ENCODE measurements at regions not wholly inside any gene's neighbourhood (a gene's known extent, or its start where the extent isn't known, plus 50 kb on each side); places are given as distances from the start of the nearest gene placed in this dataset.
"Not testable (repeated sequence)": the region's sequence is repeated elsewhere in the genome, so short reads cannot be mapped to it uniquely, and the experiment has no call there.

DNA sequence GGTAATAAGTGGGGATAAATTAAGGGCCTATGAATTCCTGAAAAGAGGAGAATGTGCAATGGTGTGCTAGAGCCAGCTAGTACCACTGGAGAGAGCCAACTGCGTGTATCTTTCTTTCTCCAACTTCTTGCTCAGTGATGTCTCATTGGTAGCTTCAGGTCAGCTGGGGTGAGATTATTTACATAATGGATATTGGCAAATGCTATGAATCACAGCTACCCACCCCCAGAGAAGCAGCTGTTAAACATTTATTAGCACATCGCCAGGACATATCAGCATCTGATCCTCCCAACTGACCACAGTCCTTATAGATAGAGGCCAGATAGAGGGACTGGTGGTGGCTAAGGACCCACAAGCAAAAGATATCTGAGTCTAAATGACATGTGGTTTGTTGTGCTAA is 421.3 kb downstream of the ACTL7B start:
- peaks cover 0 to 25% of the 10 kb centered on the region in 2 donors for H3K9me3 ChIP-seq
- no peaks in the 10 kb centered on the region for H3K27me3 ChIP-seq
- no peaks in the 10 kb centered on the region for H3K4me1 ChIP-seq
- DNase-seq (ENCODE audit: low spot score), result no peak
- TF ChIP-seq, protein P1, sequence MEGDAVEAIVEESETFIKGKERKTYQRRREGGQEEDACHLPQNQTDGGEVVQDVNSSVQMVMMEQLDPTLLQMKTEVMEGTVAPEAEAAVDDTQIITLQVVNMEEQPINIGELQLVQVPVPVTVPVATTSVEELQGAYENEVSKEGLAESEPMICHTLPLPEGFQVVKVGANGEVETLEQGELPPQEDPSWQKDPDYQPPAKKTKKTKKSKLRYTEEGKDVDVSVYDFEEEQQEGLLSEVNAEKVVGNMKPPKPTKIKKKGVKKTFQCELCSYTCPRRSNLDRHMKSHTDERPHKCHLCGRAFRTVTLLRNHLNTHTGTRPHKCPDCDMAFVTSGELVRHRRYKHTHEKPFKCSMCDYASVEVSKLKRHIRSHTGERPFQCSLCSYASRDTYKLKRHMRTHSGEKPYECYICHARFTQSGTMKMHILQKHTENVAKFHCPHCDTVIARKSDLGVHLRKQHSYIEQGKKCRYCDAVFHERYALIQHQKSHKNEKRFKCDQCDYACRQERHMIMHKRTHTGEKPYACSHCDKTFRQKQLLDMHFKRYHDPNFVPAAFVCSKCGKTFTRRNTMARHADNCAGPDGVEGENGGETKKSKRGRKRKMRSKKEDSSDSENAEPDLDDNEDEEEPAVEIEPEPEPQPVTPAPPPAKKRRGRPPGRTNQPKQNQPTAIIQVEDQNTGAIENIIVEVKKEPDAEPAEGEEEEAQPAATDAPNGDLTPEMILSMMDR (IDR thresholded peaks at IDR 0.05), result no peak
- no peaks in the 10 kb centered on the region for H3K36me3 ChIP-seq
- H3K4me3 ChIP-seq, result no peak overlapping the region
- H3K27ac ChIP-seq, result no peak overlapping the region

DNA sequence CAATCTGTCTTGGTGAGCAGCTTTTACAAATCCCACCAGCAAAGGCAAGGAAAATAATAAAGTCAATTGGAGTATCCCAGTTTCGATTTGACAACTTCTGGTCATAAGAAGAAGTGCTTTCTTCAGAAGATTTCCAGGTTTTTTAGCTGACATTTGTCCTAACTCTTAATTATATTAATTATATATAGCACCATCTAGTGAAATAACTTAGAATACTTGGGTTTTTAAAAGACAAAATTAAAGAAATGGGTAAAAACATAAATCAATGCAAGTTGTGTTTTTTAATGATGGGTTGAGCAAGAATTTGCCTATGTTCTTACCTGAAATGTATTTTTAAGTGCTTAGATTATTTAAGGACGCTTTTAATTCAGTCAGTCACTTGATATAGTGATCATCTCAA is 421.8 kb downstream of the ACTL7B start:
- no peak for DNase-seq (ENCODE audit: low spot score)
- Histone ChIP-seq H3K4me1 (no peaks in the 10 kb centered on the region), H3K4me3 (no peak overlapping the region), H3K27me3 (no peaks in the 10 kb centered on the region), H3K9me3 (peaks cover 0 to 25% of the 10 kb centered on the region in 2 donors), H3K27ac (no peak overlapping the region), H3K36me3 (no peaks in the 10 kb centered on the region)
- TF ChIP-seq, protein P1 (IDR thresholded peaks at IDR 0.05), result no peak

DNA sequence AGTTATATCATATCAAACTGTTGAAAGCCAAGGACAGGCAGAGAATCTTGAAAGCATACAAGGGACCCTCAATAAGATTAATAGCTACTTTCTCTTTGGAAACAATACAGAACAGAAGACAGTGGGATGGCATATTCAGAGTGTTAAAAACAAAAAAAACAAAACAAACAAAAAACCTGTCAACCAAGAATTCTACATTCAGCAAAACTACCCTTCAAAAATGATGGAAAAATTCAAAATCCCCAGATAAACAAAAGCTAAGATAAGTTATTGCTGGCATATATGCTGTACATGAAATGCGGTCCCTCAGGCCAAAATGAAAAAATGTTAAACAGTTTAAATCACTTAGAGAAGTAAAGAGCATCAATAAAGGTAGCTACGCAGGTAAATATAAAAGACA is 425.1 kb downstream of the ACTL7B start:
- Histone ChIP-seq H3K9me3 (peaks cover 0 to 25% of the 10 kb centered on the region in 2 donors), H3K36me3 (no peaks in the 10 kb centered on the region), H3K4me3 (no peak overlapping the region), H3K27me3 (no peaks in the 10 kb centered on the region), H3K27ac (no peak overlapping the region), H3K4me1 (no peaks in the 10 kb centered on the region)
- TF ChIP-seq, protein P1 (IDR thresholded peaks at IDR 0.05), result no peak
- no peak for DNase-seq (ENCODE audit: low spot score)

DNA sequence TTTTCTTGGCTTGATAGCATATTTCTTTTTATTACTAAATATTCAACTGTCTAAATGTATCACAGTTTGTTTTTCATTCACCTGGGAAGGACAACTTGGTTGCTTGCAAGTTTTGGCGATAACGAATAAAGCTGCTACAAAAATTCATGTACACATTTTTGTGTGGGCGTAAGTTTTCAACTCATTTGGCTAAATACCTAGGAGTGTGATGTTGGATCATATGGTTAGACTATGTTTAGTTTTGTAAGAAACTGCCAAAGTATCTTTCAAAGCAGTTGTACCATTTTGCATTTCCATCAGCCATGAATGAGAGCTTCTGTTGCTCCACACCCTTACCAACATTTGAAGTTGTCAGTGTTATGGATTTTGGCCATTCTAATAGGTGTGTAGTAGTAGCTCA is 428.0 kb downstream of the ACTL7B start:
- DNase-seq (ENCODE audit: low spot score), result no peak
- Histone ChIP-seq H3K27me3 (no peaks in the 10 kb centered on the region), H3K4me1 (no peaks in the 10 kb centered on the region), H3K4me3 (no peak overlapping the region), H3K27ac (no peak overlapping the region), H3K36me3 (no peaks in the 10 kb centered on the region), H3K9me3 (peaks cover 0 to 25% of the 10 kb centered on the region in 2 donors)
- TF ChIP-seq, protein P1 (IDR thresholded peaks at IDR 0.05), result no peak

DNA sequence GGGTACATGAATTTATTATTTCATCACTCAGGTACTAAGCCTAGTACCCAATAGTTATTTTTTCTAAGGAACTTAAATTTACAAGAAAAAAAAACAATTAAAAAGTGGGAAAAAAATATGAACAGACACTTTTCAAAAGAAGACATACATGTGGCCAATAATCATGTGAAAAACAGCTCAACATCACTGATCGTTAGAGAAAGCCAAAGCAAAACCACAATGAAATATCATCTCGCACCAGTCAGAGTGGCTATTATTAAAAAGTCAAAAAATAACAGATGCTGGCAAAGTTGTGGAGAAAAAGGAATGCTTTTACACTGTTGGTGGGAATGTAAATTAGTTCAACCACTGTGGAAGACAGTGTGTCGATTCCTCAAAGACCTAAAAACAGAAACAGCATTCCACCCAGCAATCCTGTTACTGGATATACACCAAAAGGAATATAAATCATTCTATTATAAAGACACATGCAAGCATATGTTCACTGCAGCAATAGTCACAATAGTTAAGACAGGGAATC is 429.3 kb downstream of the ACTL7B start:
- peaks cover 0 to 16% of the 10 kb centered on the region in 2 donors for H3K9me3 ChIP-seq
- H3K27ac ChIP-seq; H3K4me3 ChIP-seq; H3K36me3 ChIP-seq; H3K4me1 ChIP-seq; DNase-seq (ENCODE audit: low spot score); H3K27me3 ChIP-seq: not testable (repeated sequence)

DNA sequence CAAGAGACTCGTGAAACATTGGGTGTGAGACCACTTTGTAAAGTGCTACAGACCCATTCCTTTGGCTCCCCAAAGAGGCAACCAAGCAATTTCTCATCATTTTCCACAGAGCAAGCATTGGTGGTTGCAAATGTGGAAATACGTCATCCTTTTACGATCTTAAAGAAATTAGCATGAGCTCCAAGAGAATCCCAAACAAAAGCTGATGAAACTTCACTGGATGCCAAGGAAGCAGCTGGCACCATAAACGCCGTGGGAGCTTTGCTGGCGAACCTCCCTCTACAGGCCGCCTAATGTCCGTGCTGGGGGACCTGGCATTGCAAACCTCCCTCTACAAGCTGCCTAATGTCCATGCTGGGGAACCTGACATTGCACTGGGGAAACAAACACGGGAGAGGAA is 432.4 kb downstream of the ACTL7B start:
- no peaks in the 10 kb centered on the region for H3K9me3 ChIP-seq
- H3K27me3 ChIP-seq, result no peaks in the 10 kb centered on the region
- TF ChIP-seq, protein P1 (IDR thresholded peaks at IDR 0.05), result no peak
- no peaks in the 10 kb centered on the region for H3K36me3 ChIP-seq
- no peaks in the 10 kb centered on the region for H3K4me1 ChIP-seq
- DNase-seq (ENCODE audit: low spot score), result no peak
- no peak overlapping the region for H3K27ac ChIP-seq
- no peak overlapping the region for H3K4me3 ChIP-seq
